ENCODE measurements at regions not wholly inside any gene's neighbourhood (a gene's known extent, or its start where the extent isn't known, plus 50 kb on each side); places are given as distances from the start of the nearest gene placed in this dataset.

DNA sequence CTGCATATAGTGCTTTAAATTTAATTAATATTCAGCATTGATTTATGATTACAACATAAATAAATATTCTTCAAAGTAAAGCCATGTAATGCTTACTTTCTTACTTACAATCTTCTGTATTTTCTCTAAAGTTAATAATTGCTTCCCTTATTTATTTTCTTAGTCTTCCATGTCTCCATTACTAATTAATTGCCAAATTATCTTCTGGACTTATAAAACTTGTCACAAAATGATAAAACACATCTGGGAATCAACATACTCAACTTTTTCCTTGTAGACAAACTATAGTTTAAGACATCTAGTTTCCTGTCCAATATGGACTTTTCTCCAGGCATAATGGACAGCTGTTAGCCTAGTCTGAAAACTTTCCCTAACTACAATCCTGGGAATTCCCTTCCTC is 466.6 kb downstream of the FLRT2 start:
- H3K4me1 ChIP-seq (ENCODE audit: insufficient read depth) = no peaks in the 10 kb centered on the region
- no peaks in the 10 kb centered on the region for H4K20me1 ChIP-seq (ENCODE audit: insufficient read depth, poor library complexity, severe bottlenecking)
- no peaks in the 10 kb centered on the region for H3K9me3 ChIP-seq (ENCODE audit: low read depth)
- DNase-seq (ENCODE audit: low spot score) = no peak
- no peaks in the 10 kb centered on the region for H3K36me3 ChIP-seq (replicated peaks; ENCODE audit: insufficient read depth, low read depth)
- no peaks in the 10 kb centered on the region for H3K9me2 ChIP-seq (replicated peaks; ENCODE audit: insufficient read depth)
- no peak overlapping the region for H2AFZ ChIP-seq
- no peak overlapping the region for H3K4me2 ChIP-seq
- no peak overlapping the region for H3K4me3 ChIP-seq
- H3K27ac ChIP-seq = no peak overlapping the region
- H3K27me3 ChIP-seq = no peaks in the 10 kb centered on the region
- TF ChIP-seq EZH2phosphoT487 (IDR thresholded peaks at IDR 0.05; ENCODE audit: low read depth, severe bottlenecking, unreplicated experiment) (no peak), CTCF (IDR thresholded peaks at IDR 0.05; ENCODE audit: poor library complexity) (no peak), EZH2 (IDR thresholded peaks at IDR 0.05; ENCODE audit: borderline replicate concordance) (no peak)
- H3K79me2 ChIP-seq = no peaks in the 10 kb centered on the region

GRCh38 chr14:85991156-85991555 is 461.2 kb downstream of the FLRT2 start:
- WGBS (ENCODE audit: low lambda C conversion rate, missing lambda C conversion rate) = 87% methylated on average over 4 of the region's 4 CpGs

DNA sequence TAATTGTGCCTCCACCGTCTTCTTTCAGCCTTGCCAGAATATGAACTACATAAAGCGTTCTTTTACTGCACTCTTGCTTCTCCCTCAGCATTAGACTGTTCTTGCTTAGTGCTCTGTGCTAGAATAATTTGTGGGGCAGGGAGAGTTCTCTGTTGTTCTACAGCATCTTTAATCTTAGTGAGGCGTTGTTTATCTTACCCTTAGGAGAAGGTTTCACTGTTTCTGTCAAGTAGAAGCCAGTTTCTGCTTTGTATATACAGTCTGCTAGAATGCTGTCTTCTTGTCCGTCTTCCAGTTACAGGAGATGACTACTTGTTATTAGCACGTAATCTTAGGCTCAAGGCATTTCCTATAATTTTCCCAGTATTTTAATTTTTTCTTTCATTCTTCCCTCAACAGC is 458.0 kb downstream of the FLRT2 start:
- no peak for DNase-seq (ENCODE audit: low spot score)
- no peaks in the 10 kb centered on the region for H3K9me2 ChIP-seq (replicated peaks; ENCODE audit: insufficient read depth)
- H3K9me3 ChIP-seq (ENCODE audit: low read depth) = no peaks in the 10 kb centered on the region
- no peaks in the 10 kb centered on the region for H4K20me1 ChIP-seq (ENCODE audit: insufficient read depth, poor library complexity, severe bottlenecking)
- WGBS (ENCODE audit: low lambda C conversion rate, missing lambda C conversion rate) = 77% methylated on average over 5 of the region's 5 CpGs
- no peaks in the 10 kb centered on the region for H3K79me2 ChIP-seq
- H2AFZ ChIP-seq = no peak overlapping the region
- no peaks in the 10 kb centered on the region for H3K4me1 ChIP-seq (ENCODE audit: insufficient read depth)
- H3K27ac ChIP-seq = no peak overlapping the region
- H3K4me2 ChIP-seq = no peak overlapping the region
- no peaks in the 10 kb centered on the region for H3K36me3 ChIP-seq (replicated peaks; ENCODE audit: insufficient read depth, low read depth)
- H3K4me3 ChIP-seq = no peak overlapping the region
- no peaks in the 10 kb centered on the region for H3K27me3 ChIP-seq
- TF ChIP-seq CTCF (IDR thresholded peaks at IDR 0.05; ENCODE audit: poor library complexity) = no peak
- no peak for TF ChIP-seq EZH2 (IDR thresholded peaks at IDR 0.05; ENCODE audit: borderline replicate concordance)
- TF ChIP-seq EZH2phosphoT487 (IDR thresholded peaks at IDR 0.05; ENCODE audit: low read depth, severe bottlenecking, unreplicated experiment) = no peak

More at GRCh38 chr14:85991156-85991555, 461.2 kb downstream of the FLRT2 start:
- Histone ChIP-seq H3K9me2 (replicated peaks; ENCODE audit: insufficient read depth) (no peaks in the 10 kb centered on the region), H2AFZ (no peak overlapping the region), H3K36me3 (replicated peaks; ENCODE audit: insufficient read depth, low read depth) (no peaks in the 10 kb centered on the region), H3K79me2 (no peaks in the 10 kb centered on the region), H3K4me2 (no peak overlapping the region), H3K4me1 (ENCODE audit: insufficient read depth) (no peaks in the 10 kb centered on the region), H4K20me1 (ENCODE audit: insufficient read depth, poor library complexity, severe bottlenecking) (no peaks in the 10 kb centered on the region), H3K4me3 (no peak overlapping the region), H3K27me3 (no peaks in the 10 kb centered on the region), H3K27ac (no peak overlapping the region), H3K9me3 (ENCODE audit: low read depth) (no peaks in the 10 kb centered on the region)
- no peak for DNase-seq (ENCODE audit: low spot score)
- TF ChIP-seq EZH2 (IDR thresholded peaks at IDR 0.05; ENCODE audit: borderline replicate concordance) = no peak
- TF ChIP-seq EZH2phosphoT487 (IDR thresholded peaks at IDR 0.05; ENCODE audit: low read depth, severe bottlenecking, unreplicated experiment) = no peak
- no peak for TF ChIP-seq CTCF (IDR thresholded peaks at IDR 0.05; ENCODE audit: poor library complexity)

DNA sequence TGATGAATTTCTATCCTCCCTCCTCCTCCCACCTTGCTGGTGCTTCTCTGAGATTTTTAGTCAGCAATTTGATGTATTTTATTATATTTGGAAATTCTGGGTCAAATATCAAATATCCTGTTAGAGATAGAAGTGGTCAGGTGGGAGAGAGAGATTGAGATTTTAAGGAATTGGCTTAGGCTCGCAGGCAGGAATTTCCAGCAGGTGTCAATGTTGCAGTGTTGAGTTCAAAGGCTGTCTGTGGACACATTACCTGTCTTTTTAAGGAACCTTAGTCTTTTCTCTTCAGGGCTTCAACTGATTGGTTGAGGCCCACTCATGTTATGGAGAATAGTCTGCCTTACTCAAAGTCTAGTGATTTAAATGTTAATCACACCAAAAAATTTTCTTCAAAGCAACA is 457.3 kb downstream of the FLRT2 start:
- H2AFZ ChIP-seq = no peak overlapping the region
- no peak overlapping the region for H3K27ac ChIP-seq
- no peaks in the 10 kb centered on the region for H3K36me3 ChIP-seq (replicated peaks; ENCODE audit: insufficient read depth, low read depth)
- no peaks in the 10 kb centered on the region for H3K4me1 ChIP-seq (ENCODE audit: insufficient read depth)
- no peaks in the 10 kb centered on the region for H4K20me1 ChIP-seq (ENCODE audit: insufficient read depth, poor library complexity, severe bottlenecking)
- H3K4me2 ChIP-seq = no peak overlapping the region
- DNase-seq (ENCODE audit: low spot score) = no peak
- H3K9me3 ChIP-seq (ENCODE audit: low read depth) = no peaks in the 10 kb centered on the region
- no peak overlapping the region for H3K4me3 ChIP-seq
- no peaks in the 10 kb centered on the region for H3K79me2 ChIP-seq
- 83% methylated on average over 1 of the region's 1 CpG for WGBS (ENCODE audit: low lambda C conversion rate, missing lambda C conversion rate)
- TF ChIP-seq EZH2phosphoT487 (IDR thresholded peaks at IDR 0.05; ENCODE audit: low read depth, severe bottlenecking, unreplicated experiment) = no peak
- no peak for TF ChIP-seq EZH2 (IDR thresholded peaks at IDR 0.05; ENCODE audit: borderline replicate concordance)
- no peak for TF ChIP-seq CTCF (IDR thresholded peaks at IDR 0.05; ENCODE audit: poor library complexity)
- no peaks in the 10 kb centered on the region for H3K27me3 ChIP-seq
- H3K9me2 ChIP-seq (replicated peaks; ENCODE audit: insufficient read depth) = no peaks in the 10 kb centered on the region

All from hepatocyte (in vitro differentiated cells).